GM20431 (cell line): ENCODE measurements at regions not wholly inside any gene's neighbourhood (a gene's known extent, or its start where the extent isn't known, plus 50 kb on each side); places are given as distances from the start of the nearest gene placed in this dataset.
"Not testable (repeated sequence)": the region's sequence is repeated elsewhere in the genome, so short reads cannot be mapped to it uniquely, and the experiment has no call there.

Experiments
- in situ Hi-C: fragments of 300-500 bp; cut with MseI, MboI; formaldehyde crosslinking; loops from one replicate; pipeline ENCODE4 v1.15.0; 2020; ENCODE audit warnings: low sequenced_read_pairs; ENCODE audit not compliant: unreplicated experiment

DNA sequence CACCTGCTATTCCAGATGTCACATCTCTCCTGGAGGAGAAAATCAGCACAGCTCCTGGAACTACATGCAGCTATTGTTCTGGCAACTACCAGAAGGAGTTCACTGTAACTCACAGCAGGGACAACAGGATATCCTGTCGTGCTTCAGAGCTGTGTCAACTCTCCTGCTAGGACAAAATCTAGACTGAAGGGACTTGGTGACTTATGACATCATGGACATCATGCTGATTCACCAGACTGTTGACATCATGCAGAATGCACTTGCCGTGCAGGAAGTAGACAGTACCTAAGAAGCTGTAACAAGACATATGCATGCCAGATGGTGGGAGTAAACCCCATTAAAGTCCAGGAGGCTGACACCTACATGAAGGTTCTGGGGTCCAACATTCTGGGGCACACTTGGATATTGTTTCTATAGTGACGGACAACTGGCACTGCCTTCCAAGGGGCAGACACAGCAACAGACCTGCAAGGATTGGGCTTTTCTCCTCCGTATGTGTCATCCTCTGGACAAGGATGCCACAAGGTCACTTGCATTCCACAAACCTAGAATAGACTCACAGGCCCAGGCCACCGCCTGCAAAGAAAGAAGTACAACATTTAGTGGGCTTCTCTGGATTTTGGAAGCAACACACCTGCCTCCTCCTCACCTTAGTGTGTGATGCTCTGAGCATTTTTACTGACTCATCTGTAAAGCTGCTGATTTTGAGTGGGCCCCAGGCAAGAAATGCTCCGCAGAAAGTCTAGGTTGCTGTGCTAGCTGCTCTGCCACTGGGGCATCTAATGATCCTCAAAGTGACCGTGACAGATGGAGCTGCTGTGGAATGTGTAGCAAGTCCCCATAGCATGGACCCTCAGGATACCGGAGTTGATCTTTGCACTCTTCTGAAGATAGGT, 249.2 kb downstream of the MATN1 start:
- in situ Hi-C loops = no loop called here

DNA sequence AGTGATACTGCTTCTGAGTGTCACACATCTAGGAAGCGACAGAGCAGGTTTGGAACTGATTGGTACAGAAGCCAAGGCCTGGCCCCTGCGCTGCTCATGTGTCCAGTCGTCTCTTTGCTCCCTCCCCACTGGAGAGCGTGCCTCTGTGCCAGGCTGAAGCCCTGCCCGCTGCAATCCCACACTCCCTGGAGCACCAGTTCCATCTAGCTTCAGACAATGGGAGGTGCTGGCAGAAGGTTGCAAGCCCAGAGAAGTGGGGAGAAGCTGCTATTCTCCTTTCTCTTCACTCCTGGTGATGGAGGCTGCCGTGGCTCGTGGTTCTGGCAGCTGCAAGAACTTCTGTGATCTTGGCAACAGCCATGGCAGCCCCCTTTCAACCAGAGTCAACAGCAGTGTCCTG, 250.9 kb downstream of the MATN1 start:
- in situ Hi-C loops = no loop called here

DNA sequence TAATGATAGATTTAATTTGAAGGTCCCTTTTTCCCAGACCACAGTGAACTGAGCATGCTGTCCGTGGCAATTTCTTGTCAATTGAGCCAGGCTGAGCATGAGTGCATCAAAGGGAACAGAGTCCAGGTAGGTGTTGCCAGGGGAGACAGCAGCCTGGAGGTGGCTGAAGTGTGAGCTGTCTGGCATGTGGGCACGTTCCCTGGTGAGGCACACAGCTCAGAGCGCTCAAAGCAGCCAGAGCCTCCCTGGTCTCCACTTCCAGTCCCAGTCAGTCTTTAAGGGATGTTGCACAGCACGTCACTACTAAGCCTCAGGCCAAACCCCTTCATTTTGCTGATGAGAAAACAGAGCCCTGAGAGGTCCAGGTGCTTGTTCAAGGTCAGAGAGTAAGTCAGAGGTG, 251.4 kb downstream of the MATN1 start:
- in situ Hi-C loops = no loop called here

DNA sequence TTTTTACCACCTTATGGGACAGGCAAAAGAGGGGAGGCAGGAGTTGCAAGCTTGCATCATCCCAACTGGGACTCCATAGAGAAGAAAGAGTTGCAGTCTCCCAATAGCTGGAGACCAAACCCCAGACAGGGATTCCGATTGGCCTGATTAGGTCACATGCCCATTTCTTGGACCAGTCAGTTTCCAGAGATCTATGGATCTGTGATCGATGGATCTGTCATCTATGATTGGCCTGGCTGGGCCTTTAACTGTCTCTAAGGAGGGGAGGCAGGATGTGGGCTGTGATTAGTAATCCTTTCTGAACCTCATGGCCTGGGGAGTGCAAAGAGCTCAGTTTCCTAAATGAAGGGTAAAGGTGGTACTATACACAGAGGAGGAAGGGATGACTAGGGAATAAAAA, 252.1 kb downstream of the MATN1 start:
- in situ Hi-C loops = no loop called here

DNA sequence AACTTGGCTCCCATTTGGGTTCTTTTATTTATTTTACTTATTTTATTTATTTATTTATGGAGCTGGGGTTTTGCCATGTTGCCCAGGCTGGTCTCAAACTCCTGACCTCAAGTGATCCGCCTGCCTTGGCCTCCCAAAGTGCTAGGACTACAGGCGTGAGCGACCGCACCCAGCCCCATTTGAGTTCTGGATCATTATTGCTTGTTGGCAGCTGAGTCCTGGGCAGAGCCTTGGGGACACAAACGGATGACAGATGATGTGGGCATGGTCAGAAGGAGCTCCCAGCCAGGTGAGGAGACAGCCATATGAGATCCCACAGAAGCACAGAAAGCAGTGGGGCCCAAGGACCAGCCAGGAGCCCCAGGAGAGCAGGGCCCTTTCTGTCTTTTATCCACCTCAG, 254.0 kb downstream of the MATN1 start:
- in situ Hi-C loops = no loop called here

DNA sequence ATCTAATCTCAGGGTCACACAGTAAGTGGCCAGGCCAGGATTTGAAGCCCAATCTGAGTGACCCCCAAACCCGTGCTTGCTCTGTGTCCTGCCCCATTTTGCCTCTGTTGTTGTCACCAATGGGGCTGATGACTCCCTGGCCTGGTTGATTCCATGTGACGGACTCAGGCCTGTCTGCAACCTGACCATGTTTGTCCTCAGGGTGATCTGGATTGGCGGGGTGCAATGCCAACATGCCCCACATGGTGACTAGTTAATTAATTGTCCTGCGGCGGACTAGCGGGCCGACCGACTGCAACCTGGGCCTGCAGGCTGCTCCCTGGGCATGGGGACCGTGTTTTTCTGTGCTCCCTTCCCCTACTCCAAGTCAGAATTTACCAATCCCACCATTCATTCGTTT, 256.3 kb downstream of the MATN1 start:
- in situ Hi-C loops = no loop called here

- in situ Hi-C loops = no loop called here
Observed at GRCh38 chr1:30466610-30467009, 256.8 kb downstream of the MATN1 start.

GRCh38 chr1:30466026-30466425, 257.4 kb downstream of the MATN1 start:
- in situ Hi-C loops = no loop called here

- in situ Hi-C loops = no loop called here
Observed at GRCh38 chr1:30465096-30465495, 258.3 kb downstream of the MATN1 start.

DNA sequence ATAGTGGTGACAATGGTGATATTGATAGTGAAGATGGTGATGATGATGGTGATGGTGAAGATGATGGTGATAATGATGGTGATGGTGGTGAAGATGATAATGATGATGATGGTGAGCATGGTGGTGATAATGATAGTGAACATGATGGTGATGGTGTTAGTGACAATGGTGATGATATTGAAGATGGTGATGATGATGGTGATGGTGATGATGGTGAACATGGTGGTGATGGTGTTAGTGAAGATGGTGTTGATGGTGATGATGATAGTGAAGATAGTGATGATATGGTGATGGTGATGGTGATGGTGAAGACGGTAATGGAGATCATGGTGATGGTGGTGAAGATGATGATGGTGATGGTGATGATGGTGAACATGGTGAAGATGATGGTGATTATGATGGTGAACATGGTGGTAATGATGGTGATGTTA, 259.2 kb downstream of the MATN1 start:
- in situ Hi-C loops = no loop called here

GRCh38 chr1:30462826-30463425, 260.5 kb downstream of the MATN1 start:
- in situ Hi-C loops = no loop called here

- in situ Hi-C loops = no loop called here
Observed at GRCh38 chr1:30462166-30462565, 261.2 kb downstream of the MATN1 start.

DNA sequence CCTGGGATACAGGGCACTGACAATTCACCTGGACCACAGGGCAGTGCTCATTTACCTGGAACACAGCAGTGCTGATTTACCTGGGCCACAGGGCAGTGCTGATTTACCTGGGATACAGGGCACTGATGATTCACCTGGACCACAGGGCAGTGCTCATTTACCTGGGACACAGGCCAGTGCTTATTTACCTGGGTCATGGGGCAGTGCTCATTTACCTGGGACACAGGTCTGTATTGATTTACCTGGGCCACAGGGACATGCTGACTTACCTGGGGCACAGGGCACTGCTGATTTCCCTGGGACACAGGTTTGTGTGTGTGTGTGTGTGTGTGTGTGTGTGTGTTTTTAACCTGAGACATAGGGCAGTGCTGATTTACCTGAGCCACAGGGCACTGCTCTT, 261.7 kb downstream of the MATN1 start:
- in situ Hi-C loops = no loop called here

GRCh38 chr1:30460661-30461060, 262.7 kb downstream of the MATN1 start:
- in situ Hi-C loops = no loop called here

DNA sequence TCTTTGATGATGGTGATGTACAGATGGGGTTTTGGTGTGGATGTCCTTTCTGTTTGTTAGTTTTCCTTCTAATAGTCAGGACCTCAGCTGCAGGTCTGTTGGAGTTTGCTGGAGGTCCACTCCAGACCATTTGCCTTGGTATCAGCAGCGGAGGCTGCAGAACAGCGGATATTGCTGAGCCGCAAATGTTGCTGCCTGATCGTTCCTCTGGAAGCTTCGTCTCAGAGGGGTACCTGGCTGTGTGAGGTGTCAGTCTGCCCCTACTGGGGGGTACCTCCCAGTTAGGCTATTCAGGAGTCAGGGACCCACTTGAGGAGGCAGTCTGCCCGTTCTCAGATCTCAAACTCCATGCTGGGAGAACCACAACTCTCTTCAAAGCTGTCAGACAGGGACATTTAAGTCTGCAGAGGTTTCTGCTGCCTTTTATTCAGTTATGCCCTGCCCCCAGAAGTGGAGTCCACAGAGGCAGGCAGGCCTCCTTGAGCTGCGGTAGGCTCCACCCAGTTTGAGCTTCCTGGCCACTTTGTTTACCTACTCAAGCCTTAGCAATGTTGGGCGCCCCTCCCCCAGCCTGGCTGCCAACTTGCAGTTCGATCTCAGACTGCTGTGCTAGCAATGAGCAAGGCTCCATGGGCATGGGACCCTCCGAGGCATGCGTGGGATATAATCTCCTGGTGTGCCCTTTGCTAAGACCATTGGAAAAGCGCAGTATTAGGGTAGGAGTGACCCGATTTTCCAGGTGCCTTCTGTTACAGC, 264.5 kb downstream of the MATN1 start:
- in situ Hi-C loops = not testable (repeated sequence)

DNA sequence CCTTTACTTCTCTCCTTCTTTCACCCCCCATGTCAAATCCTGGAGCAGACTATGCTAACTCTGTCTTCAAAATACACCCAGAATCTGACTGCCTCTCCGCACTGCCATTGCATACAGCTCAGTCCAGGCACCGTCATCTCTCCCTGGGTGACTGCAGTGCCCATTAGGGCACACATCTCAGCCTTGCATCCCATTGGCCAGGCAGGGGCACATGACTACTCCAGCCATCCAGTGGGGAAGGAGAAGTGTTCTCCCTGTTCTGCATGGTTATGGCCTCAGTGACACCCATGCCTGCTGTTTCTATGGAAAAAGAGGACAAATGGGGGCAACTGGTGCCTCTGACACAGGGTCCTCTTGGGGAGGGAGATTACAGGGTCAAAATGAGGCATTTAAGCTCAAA, 270.5 kb downstream of the MATN1 start:
- in situ Hi-C loops = no loop called here

DNA sequence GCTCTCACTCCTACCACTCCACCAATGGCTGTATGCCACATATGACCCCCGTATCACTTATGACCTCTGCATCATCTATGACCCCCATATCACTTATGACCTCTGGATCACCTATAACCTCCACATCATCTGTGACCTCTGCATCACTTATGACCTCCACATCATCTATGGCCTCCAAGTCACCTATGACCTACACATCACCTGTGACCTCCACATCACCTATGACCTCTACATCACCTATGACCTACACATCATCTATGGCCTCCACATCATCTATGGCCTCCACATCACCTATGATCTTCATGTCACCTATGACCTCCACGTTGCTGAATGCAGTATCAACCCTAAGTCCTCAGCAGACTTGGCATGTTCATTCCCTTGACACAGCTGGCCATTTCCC, 271.2 kb downstream of the MATN1 start:
- in situ Hi-C loops = no loop called here

DNA sequence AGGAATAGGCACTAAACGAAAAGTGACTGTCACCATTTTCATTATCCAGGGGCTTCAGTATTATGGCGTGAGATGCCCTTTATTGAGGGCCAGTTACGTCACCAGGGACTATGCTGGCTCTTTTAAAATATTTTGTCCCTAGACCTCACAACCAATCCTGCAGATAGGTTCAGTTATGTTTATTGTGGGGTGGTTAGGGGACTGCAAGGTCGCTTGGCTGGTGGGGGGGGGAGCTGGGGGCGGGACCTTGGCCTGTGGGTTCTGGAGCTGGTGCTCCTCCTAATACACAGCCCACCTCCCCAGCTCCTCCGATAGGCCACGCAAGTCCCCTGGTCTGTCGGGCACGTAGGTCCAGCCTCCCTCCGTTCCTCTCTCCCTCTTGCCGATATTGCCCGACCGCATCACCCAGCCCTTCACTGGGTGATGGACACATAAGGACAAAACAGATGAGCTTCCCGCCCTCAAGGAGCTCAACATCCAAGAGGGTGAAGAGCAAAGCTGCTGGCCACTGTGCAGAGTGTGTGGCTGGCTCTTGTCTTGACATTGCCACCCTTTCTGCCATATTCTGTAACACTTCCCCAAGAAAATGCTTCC, 271.8 kb downstream of the MATN1 start:
- in situ Hi-C loops = no loop called here

DNA sequence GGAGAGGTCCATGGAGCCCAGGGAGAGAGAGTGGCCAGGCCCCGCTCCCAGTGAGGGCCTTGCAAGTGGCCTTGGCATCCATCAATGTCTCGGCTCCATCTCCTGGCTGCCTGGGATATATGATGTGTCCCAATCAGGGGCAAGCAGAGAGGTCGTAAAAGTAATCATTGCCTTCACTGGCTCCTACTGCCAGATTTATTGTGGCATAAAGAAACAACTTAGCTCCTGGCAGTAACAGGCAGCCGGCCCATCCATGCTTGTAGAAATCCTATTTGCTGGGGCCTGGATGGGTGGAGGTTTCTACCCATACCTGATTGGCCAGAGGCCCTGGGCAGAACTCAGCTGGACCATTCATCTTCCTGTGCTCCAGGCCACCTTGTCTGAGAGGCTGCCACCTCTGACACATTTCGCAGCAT, 272.6 kb downstream of the MATN1 start:
- in situ Hi-C loops = no loop called here

GRCh38 chr1:30450148-30450817, 273.1 kb downstream of the MATN1 start:
- in situ Hi-C loops = no loop called here
